DND-41 (cell line): ENCODE measurements at regions not wholly inside any gene's neighbourhood (a gene's known extent, or its start where the extent isn't known, plus 50 kb on each side); places are given as distances from the start of the nearest gene placed in this dataset.

ENCODE experiments used
- EZH2 ChIP-seq: IDR thresholded peaks from 3 replicates; pipeline ENCODE4 v1.6.1; 2012; ENCODE audit warnings: borderline replicate concordance, low read depth, mild to moderate bottlenecking, moderate library complexity, low read length, inconsistent platforms; ENCODE audit not compliant: severe bottlenecking
- TF ChIP-seq, protein P1 (sequence below): IDR thresholded peaks from 2 replicates; pipeline ENCODE4 v1.5.1; 2012; ENCODE audit warnings: borderline replicate concordance, low read length, moderate library complexity, mild to moderate bottlenecking; ENCODE audit not compliant: poor library complexity, severe bottlenecking; ENCODE audit errors: extremely low read depth

DNA sequence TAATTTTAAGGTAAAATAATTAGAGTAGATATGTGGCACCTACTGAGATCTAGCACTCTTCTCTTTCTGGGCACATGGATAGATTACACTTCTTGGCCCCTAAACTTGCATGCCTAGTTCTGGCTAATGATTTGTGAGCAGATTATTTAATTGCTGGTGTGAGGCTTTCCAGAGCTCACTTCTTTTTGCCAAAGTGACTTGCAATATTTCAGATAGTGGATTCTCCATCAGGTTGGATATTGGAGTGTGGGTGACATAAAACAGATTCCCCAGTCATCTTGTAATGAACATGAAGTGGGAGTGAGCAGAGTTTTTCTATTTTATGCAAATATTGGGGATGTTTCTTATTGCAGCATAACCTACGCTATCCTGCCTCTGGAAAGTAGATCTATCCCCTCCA, 247.9 kb downstream of the KLF5 start:
- TF ChIP-seq, protein P1, sequence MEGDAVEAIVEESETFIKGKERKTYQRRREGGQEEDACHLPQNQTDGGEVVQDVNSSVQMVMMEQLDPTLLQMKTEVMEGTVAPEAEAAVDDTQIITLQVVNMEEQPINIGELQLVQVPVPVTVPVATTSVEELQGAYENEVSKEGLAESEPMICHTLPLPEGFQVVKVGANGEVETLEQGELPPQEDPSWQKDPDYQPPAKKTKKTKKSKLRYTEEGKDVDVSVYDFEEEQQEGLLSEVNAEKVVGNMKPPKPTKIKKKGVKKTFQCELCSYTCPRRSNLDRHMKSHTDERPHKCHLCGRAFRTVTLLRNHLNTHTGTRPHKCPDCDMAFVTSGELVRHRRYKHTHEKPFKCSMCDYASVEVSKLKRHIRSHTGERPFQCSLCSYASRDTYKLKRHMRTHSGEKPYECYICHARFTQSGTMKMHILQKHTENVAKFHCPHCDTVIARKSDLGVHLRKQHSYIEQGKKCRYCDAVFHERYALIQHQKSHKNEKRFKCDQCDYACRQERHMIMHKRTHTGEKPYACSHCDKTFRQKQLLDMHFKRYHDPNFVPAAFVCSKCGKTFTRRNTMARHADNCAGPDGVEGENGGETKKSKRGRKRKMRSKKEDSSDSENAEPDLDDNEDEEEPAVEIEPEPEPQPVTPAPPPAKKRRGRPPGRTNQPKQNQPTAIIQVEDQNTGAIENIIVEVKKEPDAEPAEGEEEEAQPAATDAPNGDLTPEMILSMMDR = no peak
- TF ChIP-seq EZH2 = no peak
